HG02759 (cell line): ENCODE measurements at regions not wholly inside any gene's neighbourhood (a gene's known extent, or its start where the extent isn't known, plus 50 kb on each side); places are given as distances from the start of the nearest gene placed in this dataset.

Experiments used
- ATAC-seq: cut with Tn5 transposase; IDR thresholded peaks from one replicate; pipeline ENCODE4 v1.9.1; 2021; ENCODE audit warnings: mild to moderate bottlenecking, moderate library complexity; ENCODE audit not compliant: unreplicated experiment

GRCh38 chr4:11342401-11342800, 86.3 kb downstream of the HS3ST1 start:
- ATAC-seq = no peak

GRCh38 chr4:11341337-11342043, 87.2 kb downstream of the HS3ST1 start:
- no peak for ATAC-seq

- ATAC-seq = no peak
Observed at GRCh38 chr4:11338956-11339782, 89.5 kb downstream of the HS3ST1 start.

GRCh38 chr4:11337287-11337686, 91.4 kb downstream of the HS3ST1 start:
- ATAC-seq = no peak

- no peak for ATAC-seq
Observed at GRCh38 chr4:11336435-11336834, 92.3 kb downstream of the HS3ST1 start.

- ATAC-seq = no peak
Observed at GRCh38 chr4:11334887-11335286, 93.8 kb downstream of the HS3ST1 start.

GRCh38 chr4:11328401-11328800, 100.3 kb downstream of the HS3ST1 start:
- no peak for ATAC-seq

GRCh38 chr4:11326021-11326420, 102.7 kb downstream of the HS3ST1 start:
- ATAC-seq = no peak

GRCh38 chr4:11323771-11324170, 104.9 kb downstream of the HS3ST1 start:
- no peak for ATAC-seq

- no peak for ATAC-seq
Observed at GRCh38 chr4:11313157-11313943, 115.3 kb downstream of the HS3ST1 start.

- no peak for ATAC-seq
Observed at GRCh38 chr4:11312389-11312788, 116.3 kb downstream of the HS3ST1 start.

GRCh38 chr4:11301075-11301660, 127.5 kb downstream of the HS3ST1 start:
- ATAC-seq = no peak

GRCh38 chr4:11299836-11300235, 128.9 kb downstream of the HS3ST1 start:
- no peak for ATAC-seq

- no peak for ATAC-seq
Observed at GRCh38 chr4:11299016-11299415, 129.7 kb downstream of the HS3ST1 start.

- no peak for ATAC-seq
Observed at GRCh38 chr4:11298451-11298850, 130.2 kb downstream of the HS3ST1 start.

- ATAC-seq = no peak
Observed at GRCh38 chr4:11297627-11298026, 131.1 kb downstream of the HS3ST1 start.

GRCh38 chr4:11297201-11297600, 131.5 kb downstream of the HS3ST1 start:
- no peak for ATAC-seq

- ATAC-seq = no peak
Observed at GRCh38 chr4:11293866-11294265, 134.8 kb downstream of the HS3ST1 start.

- ATAC-seq = no peak
Observed at GRCh38 chr4:11287055-11287454, 141.6 kb downstream of the HS3ST1 start.

GRCh38 chr4:11286533-11286932, 142.2 kb downstream of the HS3ST1 start:
- peak; percentile 80 for ATAC-seq

- no peak for ATAC-seq
Observed at GRCh38 chr4:11281720-11282119, 147.0 kb downstream of the HS3ST1 start.
